IMR-90 (cell line): ENCODE measurements at regions not wholly inside any gene's neighbourhood (a gene's known extent, or its start where the extent isn't known, plus 50 kb on each side); places are given as distances from the start of the nearest gene placed in this dataset.

Experiments used
- BHLHE40 ChIP-seq: fragments of 150-350 bp; IDR thresholded peaks from 2 replicates; pipeline ENCODE4 v1.6.1; 2016; ENCODE audit warnings: mild to moderate bottlenecking, low read depth, low read length
- CEBPB ChIP-seq: IDR thresholded peaks from 2 replicates; pipeline ENCODE4 v1.6.1; 2012; ENCODE audit warnings: low read depth, low read length, improper control_type of control experiment
- CHD1 ChIP-seq: IDR thresholded peaks from 2 replicates; pipeline ENCODE4 v1.6.1; 2012; ENCODE audit warnings: low read depth, low read length, improper control_type of control experiment
- FOS ChIP-seq: fragments of 150-350 bp; IDR thresholded peaks from 2 replicates; pipeline ENCODE4 v1.6.1; 2016; ENCODE audit warnings: low read depth, low read length
- MAZ ChIP-seq: IDR thresholded peaks from 2 replicates; pipeline ENCODE4 v1.6.1; 2012; ENCODE audit warnings: low read depth, mild to moderate bottlenecking, low read length, improper control_type of control experiment, moderate library complexity, borderline replicate concordance
- MXI1 ChIP-seq: IDR thresholded peaks from 2 replicates; pipeline ENCODE4 v1.6.1; 2012; ENCODE audit warnings: low read depth, mild to moderate bottlenecking, low read length, moderate library complexity, borderline replicate concordance
- NFE2L2 ChIP-seq: fragments of 150-350 bp; IDR thresholded peaks from 2 replicates; pipeline ENCODE4 v1.6.1; 2016; ENCODE audit warnings: low read depth, mild to moderate bottlenecking, low read length
- POLR2A ChIP-seq: IDR thresholded peaks from 2 replicates; pipeline ENCODE4 v1.6.1; 2012; ENCODE audit warnings: mild to moderate bottlenecking, low read depth, low read length
- RAD21 ChIP-seq: IDR thresholded peaks from 2 replicates; pipeline ENCODE4 v1.6.1; 2012; ENCODE audit warnings: low read length, improper control_type of control experiment
- RCOR1 ChIP-seq: IDR thresholded peaks from 2 replicates; pipeline ENCODE4 v1.6.1; 2012; ENCODE audit warnings: mild to moderate bottlenecking, low read length, improper control_type of control experiment; ENCODE audit not compliant: insufficient replicate concordance
- RFX5 ChIP-seq: IDR thresholded peaks from 2 replicates; pipeline ENCODE4 v1.8.0; 2012; ENCODE audit warnings: low read depth, mild to moderate bottlenecking, low read length, moderate library complexity
- SMC3 ChIP-seq: fragments of 150-350 bp; IDR thresholded peaks from 2 replicates; pipeline ENCODE4 v1.6.1; 2016; ENCODE audit warnings: low read depth, mild to moderate bottlenecking, antibody characterized with exemption, low read length, moderate library complexity
- TF ChIP-seq, protein P1 (sequence below): conservative IDR thresholded peaks from 2 replicates; pipeline ENCODE4 v1.5.1; 2012; ENCODE audit warnings: mild to moderate bottlenecking, low read depth, low read length, improper control_type of control experiment
- TF ChIP-seq, protein P2 (sequence below): fragments of 150-350 bp; IDR thresholded peaks from 2 replicates; pipeline ENCODE4 v1.6.1; 2016; ENCODE audit warnings: low read depth, mild to moderate bottlenecking, low read length, moderate library complexity, borderline replicate concordance

DNA sequence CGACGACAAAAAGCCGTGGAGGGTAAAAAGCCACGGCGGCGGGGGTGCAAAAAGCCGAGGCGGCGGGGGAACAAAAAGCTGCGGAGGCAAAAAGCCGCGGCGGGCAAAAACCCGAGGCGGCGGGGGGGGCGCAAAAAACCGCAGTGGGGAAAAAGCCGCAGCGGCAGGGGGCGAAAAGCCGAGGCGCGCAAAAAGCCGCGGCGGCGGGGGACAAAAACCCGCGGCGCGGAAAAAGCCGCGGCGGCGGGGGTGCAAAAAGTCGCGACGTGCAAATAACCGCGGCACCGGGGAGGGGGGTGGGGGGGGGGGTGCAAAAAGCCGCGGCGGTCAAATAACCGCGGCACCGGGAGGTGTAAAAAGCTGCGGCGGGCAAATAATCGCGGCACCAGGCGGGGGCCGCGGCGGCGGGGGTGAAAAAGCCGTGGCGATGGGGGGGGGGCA, 511.5 kb downstream of the FOXD4L5 start:
- TF ChIP-seq, protein P1, sequence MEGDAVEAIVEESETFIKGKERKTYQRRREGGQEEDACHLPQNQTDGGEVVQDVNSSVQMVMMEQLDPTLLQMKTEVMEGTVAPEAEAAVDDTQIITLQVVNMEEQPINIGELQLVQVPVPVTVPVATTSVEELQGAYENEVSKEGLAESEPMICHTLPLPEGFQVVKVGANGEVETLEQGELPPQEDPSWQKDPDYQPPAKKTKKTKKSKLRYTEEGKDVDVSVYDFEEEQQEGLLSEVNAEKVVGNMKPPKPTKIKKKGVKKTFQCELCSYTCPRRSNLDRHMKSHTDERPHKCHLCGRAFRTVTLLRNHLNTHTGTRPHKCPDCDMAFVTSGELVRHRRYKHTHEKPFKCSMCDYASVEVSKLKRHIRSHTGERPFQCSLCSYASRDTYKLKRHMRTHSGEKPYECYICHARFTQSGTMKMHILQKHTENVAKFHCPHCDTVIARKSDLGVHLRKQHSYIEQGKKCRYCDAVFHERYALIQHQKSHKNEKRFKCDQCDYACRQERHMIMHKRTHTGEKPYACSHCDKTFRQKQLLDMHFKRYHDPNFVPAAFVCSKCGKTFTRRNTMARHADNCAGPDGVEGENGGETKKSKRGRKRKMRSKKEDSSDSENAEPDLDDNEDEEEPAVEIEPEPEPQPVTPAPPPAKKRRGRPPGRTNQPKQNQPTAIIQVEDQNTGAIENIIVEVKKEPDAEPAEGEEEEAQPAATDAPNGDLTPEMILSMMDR, result no peak
- no peak for TF ChIP-seq BHLHE40
- no peak for TF ChIP-seq MXI1
- TF ChIP-seq POLR2A, result no peak
- no peak for TF ChIP-seq SMC3
- TF ChIP-seq RAD21, result no peak
- no peak for TF ChIP-seq CEBPB
- no peak for TF ChIP-seq RCOR1
- no peak for TF ChIP-seq NFE2L2
- no peak for TF ChIP-seq RFX5
- no peak for TF ChIP-seq MAZ
- no peak for TF ChIP-seq CHD1
- TF ChIP-seq FOS, result no peak
- TF ChIP-seq, protein P2, sequence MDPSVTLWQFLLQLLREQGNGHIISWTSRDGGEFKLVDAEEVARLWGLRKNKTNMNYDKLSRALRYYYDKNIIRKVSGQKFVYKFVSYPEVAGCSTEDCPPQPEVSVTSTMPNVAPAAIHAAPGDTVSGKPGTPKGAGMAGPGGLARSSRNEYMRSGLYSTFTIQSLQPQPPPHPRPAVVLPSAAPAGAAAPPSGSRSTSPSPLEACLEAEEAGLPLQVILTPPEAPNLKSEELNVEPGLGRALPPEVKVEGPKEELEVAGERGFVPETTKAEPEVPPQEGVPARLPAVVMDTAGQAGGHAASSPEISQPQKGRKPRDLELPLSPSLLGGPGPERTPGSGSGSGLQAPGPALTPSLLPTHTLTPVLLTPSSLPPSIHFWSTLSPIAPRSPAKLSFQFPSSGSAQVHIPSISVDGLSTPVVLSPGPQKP, result no peak
